Fibroblast of upper back skin (primary cell): ENCODE measurements at regions not wholly inside any gene's neighbourhood (a gene's known extent, or its start where the extent isn't known, plus 50 kb on each side); places are given as distances from the start of the nearest gene placed in this dataset.
"Not testable (repeated sequence)": the region's sequence is repeated elsewhere in the genome, so short reads cannot be mapped to it uniquely, and the experiment has no call there.

Source experiments
- DNase-seq: peaks from one replicate; pipeline ENCODE4 v3.0.0-alpha.2; 2013

- peak; percentile 12 for DNase-seq
Observed at GRCh38 chr1:64318428-64318827, 115.0 kb downstream of the UBE2U start.

- no peak for DNase-seq
Observed at GRCh38 chr1:64320007-64320406, 116.6 kb downstream of the UBE2U start.

GRCh38 chr1:64320470-64320869 lies 117.0 kb downstream of the UBE2U start:
- DNase-seq: peak; percentile 92

DNA sequence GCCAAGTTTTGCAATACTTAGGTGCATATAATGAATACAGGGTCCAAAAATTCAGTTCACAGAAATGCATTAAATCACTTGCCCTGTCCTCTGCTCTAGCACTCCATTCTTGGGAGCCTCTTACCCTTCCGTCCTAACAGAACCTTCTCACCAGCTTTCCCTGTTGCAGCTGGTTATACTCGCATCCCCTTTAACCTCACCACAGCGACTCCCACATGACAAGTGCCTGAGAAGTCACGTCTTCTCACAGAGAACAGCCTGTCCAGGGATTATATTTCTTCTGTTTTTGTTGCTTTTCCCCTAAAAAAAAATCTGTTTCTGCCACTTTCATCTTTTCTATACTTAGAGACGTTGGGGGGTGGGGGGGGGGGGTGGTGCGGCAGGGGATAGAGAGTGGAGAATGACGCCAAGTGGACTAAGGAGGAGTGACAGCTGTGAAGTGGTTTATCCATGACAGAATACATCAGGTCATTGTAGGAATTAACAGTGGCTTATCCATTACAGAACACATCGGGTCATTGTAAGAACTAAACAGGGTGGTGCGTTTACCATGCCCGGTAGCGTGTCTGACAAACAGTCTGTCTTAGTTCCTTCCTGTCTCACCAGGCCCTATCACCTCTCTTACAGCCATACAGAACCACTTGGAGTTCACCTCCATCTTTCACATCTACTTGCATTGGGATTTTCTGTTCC lies 117.6 kb downstream of the UBE2U start:
- DNase-seq: no peak

- DNase-seq: peak; percentile 33
Observed at GRCh38 chr1:64323054-64323453, 119.6 kb downstream of the UBE2U start.

- no peak for DNase-seq
Observed at GRCh38 chr1:64323882-64324281, 120.5 kb downstream of the UBE2U start.

DNA sequence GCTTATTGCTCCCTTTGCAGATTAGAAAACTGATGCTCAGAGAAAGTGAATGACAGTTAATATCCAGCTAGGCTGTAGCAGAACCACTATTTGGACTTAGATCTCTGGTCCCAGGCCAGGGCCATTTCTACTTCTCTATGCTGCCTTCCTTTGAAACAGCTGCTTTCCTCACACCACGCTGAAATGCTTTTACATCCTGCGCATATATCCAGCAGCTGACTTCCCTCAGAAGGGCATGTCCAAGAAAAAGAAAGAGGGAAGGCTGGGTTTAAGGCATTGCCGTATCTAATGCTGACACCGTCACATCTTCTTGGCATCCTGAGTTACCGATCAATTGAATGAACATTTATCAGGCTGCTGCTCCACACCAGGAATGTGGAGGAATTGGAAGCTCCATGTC lies 122.4 kb downstream of the UBE2U start:
- no peak for DNase-seq

- DNase-seq: no peak
Observed at GRCh38 chr1:64327119-64327518, 123.7 kb downstream of the UBE2U start.

DNA sequence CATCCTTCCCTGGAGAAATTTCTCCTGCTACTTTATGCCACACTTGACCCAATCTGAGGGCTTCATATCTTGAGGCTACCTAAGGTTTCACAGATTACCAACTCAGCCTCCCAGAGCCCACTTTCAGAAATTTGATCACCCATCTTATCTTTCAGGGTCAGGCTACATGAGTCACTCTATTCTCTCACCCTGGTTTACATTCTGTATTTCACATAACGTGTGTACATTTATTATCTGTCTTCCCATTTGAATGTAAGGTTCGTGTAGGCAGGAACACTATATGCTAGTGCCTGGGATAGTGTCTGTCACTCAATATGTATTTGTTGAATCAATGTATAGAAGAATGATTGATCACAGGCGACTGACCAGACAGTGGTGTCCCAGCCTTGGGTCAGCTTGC lies 124.8 kb downstream of the UBE2U start:
- DNase-seq: no peak

- DNase-seq: no peak
Observed at GRCh38 chr1:64330839-64331238, 127.4 kb downstream of the UBE2U start.

DNA sequence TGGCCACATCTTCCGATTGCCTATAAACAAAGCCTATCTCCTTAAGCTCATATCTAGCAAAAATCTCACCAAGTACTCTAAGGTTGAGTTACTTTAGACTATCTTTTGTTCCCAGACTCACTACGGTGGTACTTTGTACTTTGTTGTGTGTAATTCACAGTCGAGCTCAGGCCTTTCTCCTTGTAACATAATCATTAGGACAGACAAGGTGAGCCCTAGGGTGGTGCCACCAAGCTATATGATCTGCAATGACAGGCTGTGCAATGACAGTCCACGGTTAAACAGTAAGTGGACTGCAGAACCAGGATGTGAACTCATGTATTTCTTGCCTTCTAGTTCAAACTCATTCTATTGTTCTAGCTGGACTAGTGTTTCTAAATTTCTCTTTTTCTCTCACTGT lies 132.2 kb downstream of the UBE2U start:
- no peak for DNase-seq

- DNase-seq: no peak
Observed at GRCh38 chr1:64337475-64337874, 132.5 kb upstream of the CACHD1 start.

GRCh38 chr1:64337926-64338325 lies 132.0 kb upstream of the CACHD1 start:
- DNase-seq: no peak

DNA sequence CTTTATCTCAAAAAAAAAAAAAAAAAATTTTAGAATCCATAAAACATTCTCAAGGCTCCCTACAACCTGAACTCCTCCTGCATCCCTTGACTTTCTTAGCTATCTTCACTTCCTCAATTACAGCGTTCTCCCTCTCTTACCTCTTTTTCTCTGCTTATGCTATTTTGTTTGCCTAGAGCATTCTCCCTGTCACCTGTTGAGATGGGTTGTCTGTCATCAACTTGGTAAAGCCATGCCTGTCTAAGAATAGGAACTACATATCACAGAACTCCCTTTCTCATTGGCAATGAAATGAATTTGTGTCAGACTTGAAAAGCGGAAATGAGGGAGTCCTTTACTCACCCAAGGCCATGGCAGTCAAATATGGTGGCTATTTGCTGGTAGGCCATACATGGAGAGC lies 129.6 kb upstream of the CACHD1 start:
- no peak for DNase-seq

- peak; percentile 12 for DNase-seq
Observed at GRCh38 chr1:64343105-64343822, 126.7 kb upstream of the CACHD1 start.

GRCh38 chr1:64343823-64344190 lies 126.1 kb upstream of the CACHD1 start:
- DNase-seq: no peak

DNA sequence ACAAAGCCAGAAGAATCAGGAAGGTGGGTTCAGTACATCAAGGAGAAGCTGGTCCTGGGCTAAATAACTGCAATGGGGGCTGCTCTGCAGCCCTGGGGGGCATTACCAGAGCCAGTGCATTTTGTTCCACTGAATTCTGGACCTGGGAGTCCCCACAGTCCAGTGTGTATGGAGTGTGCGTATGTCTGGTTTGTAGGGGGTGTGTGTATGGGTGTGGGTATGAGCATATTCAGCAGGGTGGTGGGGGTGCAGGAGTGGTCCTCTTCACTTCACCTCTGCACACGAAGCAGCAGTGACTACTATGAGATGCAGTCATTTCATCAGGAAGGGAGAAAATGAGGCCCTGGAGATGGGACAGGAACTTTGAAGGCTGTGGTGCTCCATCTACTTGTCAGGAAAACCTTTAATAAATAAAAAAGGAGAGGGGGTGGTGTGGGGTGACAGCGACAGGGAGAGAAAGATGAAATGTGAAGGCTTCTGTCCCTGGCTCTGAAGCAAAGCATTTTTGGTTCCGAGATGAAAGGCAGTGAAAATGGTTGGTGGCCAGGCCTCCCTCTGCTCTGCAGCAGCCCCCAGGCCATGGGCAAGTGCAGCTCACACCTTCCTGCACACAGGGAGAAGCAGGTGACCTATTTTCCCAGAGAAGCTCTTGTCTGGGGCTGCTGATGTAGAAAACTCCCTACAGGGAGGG lies 121.5 kb upstream of the CACHD1 start:
- DNase-seq: no peak

GRCh38 chr1:64348961-64349648 lies 120.8 kb upstream of the CACHD1 start:
- DNase-seq: no peak

- DNase-seq: not testable (repeated sequence)
Observed at GRCh38 chr1:64355534-64355933, 114.4 kb upstream of the CACHD1 start.

DNA sequence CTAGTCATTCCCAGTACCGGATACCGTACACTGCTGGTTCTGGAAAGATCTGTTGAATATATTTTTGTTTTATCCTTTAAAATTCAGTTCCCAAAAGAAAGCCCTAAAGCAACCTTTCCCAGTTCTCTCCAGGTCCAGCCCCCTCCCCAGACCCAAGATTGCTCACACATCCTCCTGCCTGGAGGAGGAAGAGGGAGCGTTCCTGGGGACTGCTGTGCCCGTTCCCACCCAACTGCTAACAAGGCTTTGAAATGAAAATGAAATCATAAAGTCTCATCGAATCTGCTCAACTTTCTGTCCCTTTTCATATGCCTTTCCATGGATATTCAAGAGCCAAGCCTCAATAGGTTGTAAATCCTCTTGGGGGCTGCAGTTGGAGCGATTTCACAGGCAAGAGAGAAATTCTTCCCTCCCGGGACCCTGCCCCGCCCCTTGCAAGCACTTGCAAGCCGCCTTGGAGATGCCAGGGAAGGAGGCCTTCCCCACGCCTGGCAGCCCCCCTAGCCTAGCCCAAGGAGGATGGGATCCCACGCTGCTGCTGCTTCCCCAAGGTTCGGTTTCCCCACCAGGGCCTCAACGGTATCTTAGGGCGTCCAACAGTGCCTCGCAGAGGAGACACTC lies 113.2 kb upstream of the CACHD1 start:
- no peak for DNase-seq

GRCh38 chr1:64357422-64357821 lies 112.5 kb upstream of the CACHD1 start:
- DNase-seq: no peak

DNA sequence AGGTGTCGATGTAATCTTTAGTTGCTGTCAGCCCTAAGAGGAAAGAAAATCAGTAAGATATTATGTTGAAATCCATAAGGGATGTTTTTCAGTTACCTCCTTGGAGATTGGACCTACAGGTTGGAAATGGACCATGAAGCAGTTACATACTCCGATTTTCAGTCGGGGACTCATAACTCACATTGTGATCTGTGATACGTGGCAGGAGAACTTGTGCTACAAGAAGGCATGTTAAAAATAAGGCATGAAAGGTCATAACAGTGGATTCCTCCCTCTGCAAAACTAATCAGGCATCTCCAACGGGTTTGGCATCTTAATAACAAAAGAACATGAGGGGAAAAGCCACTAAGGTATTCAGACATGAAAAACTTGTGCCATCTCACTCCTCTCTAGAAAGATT lies 111.2 kb upstream of the CACHD1 start:
- DNase-seq: no peak

DNA sequence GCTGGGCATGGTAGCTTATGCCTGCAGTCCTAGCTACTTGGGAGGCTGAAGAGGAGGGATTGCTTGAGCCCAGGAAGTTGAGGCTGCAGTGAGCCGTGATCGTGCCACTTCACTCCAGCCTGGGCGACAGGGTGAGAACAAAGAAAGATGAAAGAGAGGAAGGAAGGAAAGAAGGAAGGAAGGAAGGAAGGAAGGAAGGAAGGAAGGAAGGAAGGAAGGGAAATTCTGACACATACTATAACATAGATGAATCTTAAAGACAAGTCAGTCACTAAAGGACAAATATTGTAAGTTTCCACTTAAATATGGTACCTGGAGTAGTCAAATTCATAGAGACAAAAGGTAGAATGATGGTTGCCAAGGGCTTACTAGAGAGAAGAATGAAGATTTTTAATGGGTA lies 108.0 kb upstream of the CACHD1 start:
- no peak for DNase-seq
